ENCODE measurements at regions not wholly inside any gene's neighbourhood (a gene's known extent, or its start where the extent isn't known, plus 50 kb on each side); places are given as distances from the start of the nearest gene placed in this dataset.
"Not testable (repeated sequence)": the region's sequence is repeated elsewhere in the genome, so short reads cannot be mapped to it uniquely, and the experiment has no call there.

DNA sequence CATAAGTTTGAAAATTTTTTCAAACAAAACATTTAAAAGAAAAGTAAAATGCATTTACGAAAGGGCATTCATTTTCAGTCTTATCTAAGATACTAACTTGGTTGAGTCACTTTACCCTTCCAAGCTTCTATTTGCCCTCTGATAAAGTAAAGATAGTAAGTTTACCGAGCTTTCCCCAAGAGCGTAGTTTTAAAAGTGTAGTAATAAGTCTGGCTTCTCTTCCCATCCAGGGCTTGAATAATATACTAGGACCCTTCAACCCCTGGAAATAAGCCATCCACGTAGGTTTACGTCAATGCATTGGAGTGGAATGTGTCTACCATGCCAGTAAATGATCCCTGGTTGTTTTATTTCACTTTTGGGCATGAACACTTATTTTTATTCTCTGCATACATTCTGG, 608.3 kb downstream of the NTRK3 start:
- TF ChIP-seq, protein P1, sequence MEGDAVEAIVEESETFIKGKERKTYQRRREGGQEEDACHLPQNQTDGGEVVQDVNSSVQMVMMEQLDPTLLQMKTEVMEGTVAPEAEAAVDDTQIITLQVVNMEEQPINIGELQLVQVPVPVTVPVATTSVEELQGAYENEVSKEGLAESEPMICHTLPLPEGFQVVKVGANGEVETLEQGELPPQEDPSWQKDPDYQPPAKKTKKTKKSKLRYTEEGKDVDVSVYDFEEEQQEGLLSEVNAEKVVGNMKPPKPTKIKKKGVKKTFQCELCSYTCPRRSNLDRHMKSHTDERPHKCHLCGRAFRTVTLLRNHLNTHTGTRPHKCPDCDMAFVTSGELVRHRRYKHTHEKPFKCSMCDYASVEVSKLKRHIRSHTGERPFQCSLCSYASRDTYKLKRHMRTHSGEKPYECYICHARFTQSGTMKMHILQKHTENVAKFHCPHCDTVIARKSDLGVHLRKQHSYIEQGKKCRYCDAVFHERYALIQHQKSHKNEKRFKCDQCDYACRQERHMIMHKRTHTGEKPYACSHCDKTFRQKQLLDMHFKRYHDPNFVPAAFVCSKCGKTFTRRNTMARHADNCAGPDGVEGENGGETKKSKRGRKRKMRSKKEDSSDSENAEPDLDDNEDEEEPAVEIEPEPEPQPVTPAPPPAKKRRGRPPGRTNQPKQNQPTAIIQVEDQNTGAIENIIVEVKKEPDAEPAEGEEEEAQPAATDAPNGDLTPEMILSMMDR (IDR thresholded peaks at IDR 0.05; ENCODE audit: insufficient read depth, low read length, poor library complexity, severe bottlenecking), result no peak
- Histone ChIP-seq H3K27me3 (ENCODE audit: control insufficient read depth, insufficient read depth, low read length) (no peaks in the 10 kb centered on the region), H3K36me3 (ENCODE audit: control insufficient read depth, insufficient read depth, low read length) (no peaks in the 10 kb centered on the region), H3K4me3 (ENCODE audit: low read depth, low read length) (no peak overlapping the region)
- DNase-seq (ENCODE audit: low read depth), result no peak

DNA sequence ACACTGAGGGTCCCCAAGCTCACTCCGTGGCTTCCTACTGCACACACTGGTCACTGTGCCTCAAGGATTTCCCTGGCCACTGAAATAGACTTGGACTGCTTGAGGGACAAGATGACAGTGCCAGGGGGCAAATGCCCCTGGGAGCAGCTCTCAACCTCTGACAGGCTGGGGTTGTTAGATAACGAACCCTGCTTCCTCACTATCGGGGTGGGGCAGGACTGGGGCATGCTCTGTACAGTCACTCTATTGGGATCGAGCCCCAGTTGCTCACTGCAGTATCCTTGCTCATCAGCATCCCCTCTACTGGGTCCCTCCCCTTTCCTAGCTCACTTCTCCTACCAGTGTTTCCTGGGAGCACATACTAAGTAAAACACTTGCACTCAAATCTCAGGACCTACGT, 610.8 kb downstream of the NTRK3 start:
- no peaks in the 10 kb centered on the region for H3K27me3 ChIP-seq (ENCODE audit: control insufficient read depth, insufficient read depth, low read length)
- no peak for DNase-seq (ENCODE audit: low read depth)
- TF ChIP-seq, protein P1 (IDR thresholded peaks at IDR 0.05; ENCODE audit: insufficient read depth, low read length, poor library complexity, severe bottlenecking), result no peak
- no peaks in the 10 kb centered on the region for H3K36me3 ChIP-seq (ENCODE audit: control insufficient read depth, insufficient read depth, low read length)
- H3K4me3 ChIP-seq (ENCODE audit: low read depth, low read length), result no peak overlapping the region

DNA sequence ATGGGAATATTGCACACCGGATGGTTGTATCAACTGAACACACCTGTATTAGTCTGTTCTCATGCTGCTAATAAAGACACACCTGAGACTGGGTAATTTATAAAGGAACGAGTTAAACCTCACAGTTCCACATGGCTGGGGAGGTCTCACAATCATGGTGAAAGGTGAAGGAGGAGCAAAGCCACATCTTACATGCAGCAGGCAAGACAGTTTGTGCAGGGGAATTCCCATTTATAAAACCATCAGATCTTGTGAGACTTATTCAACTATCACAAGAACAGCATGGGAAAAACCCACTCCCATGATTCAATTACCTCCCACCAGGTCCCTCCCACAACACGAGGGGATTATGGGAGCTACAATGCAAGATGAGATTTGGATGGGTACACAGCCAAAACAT, 613.5 kb downstream of the NTRK3 start:
- not testable (repeated sequence) for DNase-seq (ENCODE audit: low read depth); H3K36me3 ChIP-seq (ENCODE audit: control insufficient read depth, insufficient read depth, low read length); H3K4me3 ChIP-seq (ENCODE audit: low read depth, low read length); H3K27me3 ChIP-seq (ENCODE audit: control insufficient read depth, insufficient read depth, low read length)

DNA sequence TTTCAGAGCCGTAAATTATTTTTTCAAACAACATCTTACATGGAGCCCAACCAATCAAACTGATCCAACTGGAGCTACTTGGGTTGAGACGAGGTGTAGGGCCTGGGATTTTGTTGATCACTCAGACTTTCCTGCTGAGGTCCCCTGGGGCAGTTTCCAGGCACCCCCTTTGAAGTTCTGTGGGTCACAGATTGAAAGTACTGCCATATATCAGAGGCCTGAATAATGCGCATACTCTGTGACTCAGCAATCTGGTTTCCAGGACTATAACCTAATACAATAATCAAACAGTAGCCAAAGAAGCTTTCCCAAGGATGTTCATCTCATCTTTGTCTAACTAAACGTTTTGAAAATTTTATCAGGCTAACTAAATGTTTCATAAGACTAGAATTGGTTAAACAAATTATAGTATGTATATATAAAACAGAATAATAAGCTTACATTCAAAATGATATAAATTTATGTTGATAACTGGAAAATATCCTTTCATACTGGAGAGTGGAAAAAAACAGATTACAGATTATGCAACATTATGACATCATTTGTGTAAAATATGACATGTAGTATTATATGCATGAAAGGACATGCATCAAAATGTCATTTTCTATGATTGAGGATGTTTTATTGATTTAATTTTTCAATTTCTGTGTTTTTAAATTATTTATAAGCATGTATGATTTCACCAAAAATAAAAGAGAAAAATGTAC, 617.1 kb downstream of the NTRK3 start:
- H3K36me3 ChIP-seq (ENCODE audit: control insufficient read depth, insufficient read depth, low read length), result no peaks in the 10 kb centered on the region
- H3K27me3 ChIP-seq (ENCODE audit: control insufficient read depth, insufficient read depth, low read length), result no peaks in the 10 kb centered on the region
- no peak overlapping the region for H3K4me3 ChIP-seq (ENCODE audit: low read depth, low read length)
- no peak for DNase-seq (ENCODE audit: low read depth)
- TF ChIP-seq, protein P1 (IDR thresholded peaks at IDR 0.05; ENCODE audit: insufficient read depth, low read length, poor library complexity, severe bottlenecking), result no peak

DNA sequence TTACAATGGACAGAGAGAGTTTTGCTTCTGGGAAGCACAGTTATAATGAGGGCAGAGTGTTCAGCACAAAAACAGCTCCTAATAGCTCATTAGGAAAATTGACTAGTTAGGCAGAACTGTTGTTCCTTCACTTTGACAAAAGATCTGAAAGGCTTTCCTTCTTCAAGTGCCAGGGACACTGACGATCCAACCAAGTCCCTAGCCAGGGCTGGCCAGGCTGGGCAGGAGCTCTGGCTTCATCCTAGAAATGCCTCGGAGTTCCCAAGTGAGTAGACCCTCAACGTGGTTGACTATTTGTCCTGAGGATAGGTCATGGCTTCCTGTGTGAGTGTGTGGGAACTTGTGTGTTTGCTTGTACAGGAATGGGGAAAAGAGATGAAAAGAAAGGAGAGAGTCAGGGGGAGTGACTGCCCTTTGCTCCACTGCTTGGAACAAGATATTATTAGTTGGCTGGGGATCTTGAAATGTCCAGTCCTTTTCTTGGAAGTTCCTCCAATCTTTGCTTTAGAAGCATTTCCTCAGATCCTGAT, 617.9 kb downstream of the NTRK3 start:
- H3K27me3 ChIP-seq (ENCODE audit: control insufficient read depth, insufficient read depth, low read length), result no peaks in the 10 kb centered on the region
- TF ChIP-seq, protein P1 (IDR thresholded peaks at IDR 0.05; ENCODE audit: insufficient read depth, low read length, poor library complexity, severe bottlenecking), result no peak
- no peaks in the 10 kb centered on the region for H3K36me3 ChIP-seq (ENCODE audit: control insufficient read depth, insufficient read depth, low read length)

DNA sequence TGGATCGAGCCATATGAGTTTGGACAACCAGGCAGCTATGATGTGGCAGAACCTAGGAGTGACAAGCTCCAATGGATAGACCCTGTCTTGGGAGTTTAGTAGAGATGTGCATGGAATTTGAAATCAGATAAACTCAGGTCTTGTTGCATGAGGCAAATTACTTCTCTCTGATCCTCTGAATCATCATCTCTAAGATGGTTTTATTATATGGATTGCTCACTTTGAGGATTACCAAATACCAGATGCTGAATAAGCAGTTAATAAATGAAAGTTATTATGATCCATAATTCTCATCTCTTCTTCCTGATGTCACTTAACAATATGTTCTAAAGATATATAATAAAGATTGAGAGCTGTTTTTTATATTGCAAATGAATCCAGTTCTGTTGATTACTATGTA, 622.2 kb downstream of the NTRK3 start:
- DNase-seq (ENCODE audit: low read depth), result no peak
- Histone ChIP-seq H3K4me3 (ENCODE audit: low read depth, low read length) (no peak overlapping the region), H3K36me3 (ENCODE audit: control insufficient read depth, insufficient read depth, low read length) (no peaks in the 10 kb centered on the region), H3K27me3 (ENCODE audit: control insufficient read depth, insufficient read depth, low read length) (no peaks in the 10 kb centered on the region)
- TF ChIP-seq, protein P1 (IDR thresholded peaks at IDR 0.05; ENCODE audit: insufficient read depth, low read length, poor library complexity, severe bottlenecking), result no peak

More for the DNA sequence above, 617.9 kb downstream of the NTRK3 start:
- no peak overlapping the region for H3K4me3 ChIP-seq (ENCODE audit: low read depth, low read length)
- DNase-seq (ENCODE audit: low read depth), result no peak

All from kidney epithelial cell (primary cell).